ENCODE measurements at regions not wholly inside any gene's neighbourhood (a gene's known extent, or its start where the extent isn't known, plus 50 kb on each side); places are given as distances from the start of the nearest gene placed in this dataset.

GRCh38 chr9:118165451-118165850, 461.2 kb downstream of the TLR4 start:
- Histone ChIP-seq H3K27ac (ENCODE audit: low read depth, low read length, severe bottlenecking) (no peak overlapping the region), H3K4me1 (ENCODE audit: control insufficient read depth, insufficient read depth, low read length, poor library complexity, severe bottlenecking) (no peaks in the 10 kb centered on the region), H3K9me3 (ENCODE audit: control insufficient read depth, low read length) (no peaks in the 10 kb centered on the region), H3K4me3 (ENCODE audit: extremely low read depth, insufficient read depth, low read length, poor library complexity, severe bottlenecking) (no peak overlapping the region), H3K36me3 (ENCODE audit: control insufficient read depth, insufficient read depth, low read length) (no peaks in the 10 kb centered on the region)
- WGBS, 2 experiments (ENCODE audit: insufficient coverage in 2 of 2), result no CpG with 5 or more reads among the region's 1 CpG

DNA sequence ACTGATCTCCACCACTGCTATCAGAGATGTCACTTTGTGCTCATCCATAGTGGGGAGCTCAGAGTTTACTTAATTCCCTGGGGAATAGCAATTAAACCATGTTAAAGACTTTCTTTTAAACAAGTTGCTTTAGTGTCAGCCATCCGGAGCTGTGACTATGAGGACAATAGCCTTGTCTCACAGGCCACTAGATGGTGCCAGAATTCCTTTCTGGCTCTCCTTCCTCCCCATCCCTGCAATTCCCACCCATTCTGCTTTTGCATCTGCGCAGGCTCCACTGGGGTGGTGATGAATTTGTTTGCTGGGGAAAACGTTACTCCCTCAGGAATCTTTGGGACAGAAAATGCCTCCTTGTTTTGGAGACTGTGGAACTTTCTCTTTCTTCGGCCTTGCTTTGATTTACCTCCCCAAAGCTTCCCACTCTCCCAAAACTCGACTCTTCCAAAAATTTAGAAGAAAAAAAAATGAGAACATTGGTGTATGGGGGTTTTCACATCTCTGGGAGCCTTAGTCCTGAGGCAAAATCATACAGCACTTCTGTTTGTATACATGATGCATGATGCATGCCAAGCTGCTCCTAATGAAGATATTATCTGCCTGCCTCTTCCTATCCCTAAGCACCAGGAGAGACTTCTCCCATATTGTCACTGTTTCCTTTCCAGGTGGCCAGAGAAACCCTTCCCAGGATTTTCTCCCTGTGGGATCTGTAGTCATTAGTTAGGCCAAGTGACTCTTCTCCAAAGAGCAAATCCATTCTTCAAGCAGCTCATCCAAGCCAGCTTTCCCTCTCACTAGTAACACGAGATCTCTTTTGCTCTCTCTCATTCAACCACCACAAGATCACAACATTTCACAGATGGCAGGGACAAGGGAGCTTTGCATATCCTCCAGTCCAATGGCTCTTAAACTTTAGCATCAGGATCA, 466.1 kb downstream of the TLR4 start:
- no peaks in the 10 kb centered on the region for H3K9me3 ChIP-seq (ENCODE audit: control insufficient read depth, low read length)
- H3K36me3 ChIP-seq (ENCODE audit: control insufficient read depth, insufficient read depth, low read length), result no peaks in the 10 kb centered on the region
- no peak overlapping the region for H3K27ac ChIP-seq (ENCODE audit: low read depth, low read length, severe bottlenecking)
- H3K4me1 ChIP-seq (ENCODE audit: control insufficient read depth, insufficient read depth, low read length, poor library complexity, severe bottlenecking), result no peaks in the 10 kb centered on the region
- WGBS, 2 experiments (ENCODE audit: insufficient coverage in 2 of 2), result 30 to 56% methylated on average over 2 to 3 of the region's 6 CpGs
- no peak overlapping the region for H3K4me3 ChIP-seq (ENCODE audit: extremely low read depth, insufficient read depth, low read length, poor library complexity, severe bottlenecking)

GRCh38 chr9:118177241-118177640, 473.0 kb downstream of the TLR4 start:
- H3K9me3 ChIP-seq (ENCODE audit: control insufficient read depth, low read length), result no peaks in the 10 kb centered on the region
- H3K4me1 ChIP-seq (ENCODE audit: control insufficient read depth, insufficient read depth, low read length, poor library complexity, severe bottlenecking), result no peaks in the 10 kb centered on the region
- no peaks in the 10 kb centered on the region for H3K36me3 ChIP-seq (ENCODE audit: control insufficient read depth, insufficient read depth, low read length)
- H3K4me3 ChIP-seq (ENCODE audit: extremely low read depth, insufficient read depth, low read length, poor library complexity, severe bottlenecking), result no peak overlapping the region
- H3K27ac ChIP-seq (ENCODE audit: low read depth, low read length, severe bottlenecking), result no peak overlapping the region

GRCh38 chr9:118183576-118183975, 479.4 kb downstream of the TLR4 start:
- Histone ChIP-seq H3K27ac (ENCODE audit: low read depth, low read length, severe bottlenecking) (no peak overlapping the region), H3K4me1 (ENCODE audit: control insufficient read depth, insufficient read depth, low read length, poor library complexity, severe bottlenecking) (no peaks in the 10 kb centered on the region), H3K36me3 (ENCODE audit: control insufficient read depth, insufficient read depth, low read length) (no peaks in the 10 kb centered on the region), H3K4me3 (ENCODE audit: extremely low read depth, insufficient read depth, low read length, poor library complexity, severe bottlenecking) (no peak overlapping the region), H3K9me3 (ENCODE audit: control insufficient read depth, low read length) (no peaks in the 10 kb centered on the region)
- WGBS, 2 experiments (ENCODE audit: insufficient coverage in 2 of 2), result 82 to 100% methylated on average over 1 to 2 of the region's 2 CpGs

DNA sequence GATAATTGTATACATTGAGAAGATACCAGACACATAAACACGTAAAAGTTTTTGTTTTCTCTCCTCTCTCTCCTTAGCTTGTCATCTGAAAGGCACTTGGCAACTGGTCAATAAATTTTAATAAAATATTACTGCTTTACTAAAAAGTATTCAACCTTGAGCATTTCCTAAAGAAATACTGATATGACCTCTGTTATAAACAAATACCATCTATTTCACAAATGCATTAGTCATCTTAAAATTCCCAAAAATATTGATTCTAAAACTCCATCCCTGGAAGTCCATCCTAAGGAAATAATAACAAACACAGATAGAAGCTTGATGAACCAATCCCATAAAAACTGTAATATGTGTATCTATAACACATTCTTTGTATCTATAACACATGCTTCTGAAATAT, 483.2 kb downstream of the TLR4 start:
- Histone ChIP-seq H3K4me1 (ENCODE audit: control insufficient read depth, insufficient read depth, low read length, poor library complexity, severe bottlenecking) (no peaks in the 10 kb centered on the region), H3K9me3 (ENCODE audit: control insufficient read depth, low read length) (no peaks in the 10 kb centered on the region), H3K4me3 (ENCODE audit: extremely low read depth, insufficient read depth, low read length, poor library complexity, severe bottlenecking) (no peak overlapping the region), H3K27ac (ENCODE audit: low read depth, low read length, severe bottlenecking) (no peak overlapping the region), H3K36me3 (ENCODE audit: control insufficient read depth, insufficient read depth, low read length) (no peaks in the 10 kb centered on the region)
- no CpG with 5 or more reads among the region's 1 CpG for WGBS, 2 experiments (ENCODE audit: insufficient coverage in 2 of 2)

DNA sequence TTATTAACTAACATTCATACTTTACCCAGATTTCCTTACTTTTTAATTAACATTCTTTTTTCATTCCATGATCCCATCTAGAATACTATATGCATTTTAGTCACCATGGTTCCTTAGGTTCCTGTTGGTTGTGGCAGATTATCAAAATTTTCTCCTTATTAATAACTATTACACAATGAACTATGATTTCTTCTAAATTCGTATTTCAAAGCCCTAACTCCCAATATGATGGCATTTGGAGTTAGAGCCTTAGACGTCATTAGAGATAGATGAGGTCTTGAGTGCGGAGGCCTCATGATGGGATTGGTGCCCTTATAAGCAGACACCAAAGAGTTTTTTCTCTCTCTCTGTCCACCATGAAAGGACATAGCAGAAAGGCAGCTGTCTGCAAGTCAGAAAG, 485.4 kb downstream of the TLR4 start:
- no peaks in the 10 kb centered on the region for H3K36me3 ChIP-seq (ENCODE audit: control insufficient read depth, insufficient read depth, low read length)
- 83% methylated on average over 1 of the region's 3 CpGs; no CpG with 5 or more reads in 1 of the 2 experiments for WGBS, 2 experiments (ENCODE audit: insufficient coverage in 2 of 2)
- H3K4me1 ChIP-seq (ENCODE audit: control insufficient read depth, insufficient read depth, low read length, poor library complexity, severe bottlenecking), result no peaks in the 10 kb centered on the region
- no peak overlapping the region for H3K27ac ChIP-seq (ENCODE audit: low read depth, low read length, severe bottlenecking)
- H3K4me3 ChIP-seq (ENCODE audit: extremely low read depth, insufficient read depth, low read length, poor library complexity, severe bottlenecking), result no peak overlapping the region
- H3K9me3 ChIP-seq (ENCODE audit: control insufficient read depth, low read length), result no peaks in the 10 kb centered on the region

- Histone ChIP-seq H3K4me3 (ENCODE audit: extremely low read depth, insufficient read depth, low read length, poor library complexity, severe bottlenecking) (no peak overlapping the region), H3K9me3 (ENCODE audit: control insufficient read depth, low read length) (no peaks in the 10 kb centered on the region), H3K4me1 (ENCODE audit: control insufficient read depth, insufficient read depth, low read length, poor library complexity, severe bottlenecking) (no peaks in the 10 kb centered on the region), H3K36me3 (ENCODE audit: control insufficient read depth, insufficient read depth, low read length) (no peaks in the 10 kb centered on the region), H3K27ac (ENCODE audit: low read depth, low read length, severe bottlenecking) (no peak overlapping the region)
- no CpG with 5 or more reads among the region's 2 CpGs for WGBS, 2 experiments (ENCODE audit: insufficient coverage in 2 of 2)
Measured at GRCh38 chr9:118192807-118193206, 488.6 kb downstream of the TLR4 start.

DNA sequence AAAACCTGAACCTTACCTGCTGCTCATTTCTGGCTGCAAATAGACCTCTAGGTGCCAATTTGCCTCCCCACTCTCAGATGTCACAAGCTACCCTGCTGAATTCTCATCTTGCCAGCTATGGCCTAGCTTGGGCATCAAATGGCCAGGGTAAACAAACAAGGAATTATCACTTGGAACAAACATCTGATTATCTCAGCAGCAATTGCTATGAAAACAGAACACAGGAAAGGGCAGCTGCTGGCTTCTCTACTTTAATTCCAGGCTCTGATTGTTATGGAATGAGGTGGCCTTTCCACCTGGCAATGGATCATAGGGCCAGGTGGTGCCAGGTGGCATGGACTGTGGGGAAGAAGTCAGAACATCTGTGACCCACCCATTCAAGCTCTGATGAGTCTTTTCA, 505.1 kb downstream of the TLR4 start:
- Histone ChIP-seq H3K27ac (ENCODE audit: low read depth, low read length, severe bottlenecking) (no peak overlapping the region), H3K36me3 (ENCODE audit: control insufficient read depth, insufficient read depth, low read length) (no peaks in the 10 kb centered on the region), H3K4me1 (ENCODE audit: control insufficient read depth, insufficient read depth, low read length, poor library complexity, severe bottlenecking) (peaks cover 6% of the 10 kb centered on the region), H3K9me3 (ENCODE audit: control insufficient read depth, low read length) (no peaks in the 10 kb centered on the region), H3K4me3 (ENCODE audit: extremely low read depth, insufficient read depth, low read length, poor library complexity, severe bottlenecking) (no peak overlapping the region)

GRCh38 chr9:118215549-118215948, 511.3 kb downstream of the TLR4 start:
- no peak overlapping the region for H3K4me3 ChIP-seq (ENCODE audit: extremely low read depth, insufficient read depth, low read length, poor library complexity, severe bottlenecking)
- H3K4me1 ChIP-seq (ENCODE audit: control insufficient read depth, insufficient read depth, low read length, poor library complexity, severe bottlenecking), result peaks cover 6% of the 10 kb centered on the region
- H3K27ac ChIP-seq (ENCODE audit: low read depth, low read length, severe bottlenecking), result no peak overlapping the region
- H3K36me3 ChIP-seq (ENCODE audit: control insufficient read depth, insufficient read depth, low read length), result no peaks in the 10 kb centered on the region
- WGBS, 2 experiments (ENCODE audit: insufficient coverage in 2 of 2), result no CpG with 5 or more reads among the region's 1 CpG
- no peaks in the 10 kb centered on the region for H3K9me3 ChIP-seq (ENCODE audit: control insufficient read depth, low read length)

- Histone ChIP-seq H3K27ac (ENCODE audit: low read depth, low read length, severe bottlenecking) (no peak overlapping the region), H3K4me1 (ENCODE audit: control insufficient read depth, insufficient read depth, low read length, poor library complexity, severe bottlenecking) (no peaks in the 10 kb centered on the region)
Measured at GRCh38 chr9:118222375-118222774, 518.2 kb downstream of the TLR4 start.

GRCh38 chr9:118223111-118223510, 518.9 kb downstream of the TLR4 start:
- no peak overlapping the region for H3K27ac ChIP-seq (ENCODE audit: low read depth, low read length, severe bottlenecking)
- H3K4me3 ChIP-seq (ENCODE audit: extremely low read depth, insufficient read depth, low read length, poor library complexity, severe bottlenecking), result no peak overlapping the region
- no peaks in the 10 kb centered on the region for H3K4me1 ChIP-seq (ENCODE audit: control insufficient read depth, insufficient read depth, low read length, poor library complexity, severe bottlenecking)
- H3K9me3 ChIP-seq (ENCODE audit: control insufficient read depth, low read length), result no peaks in the 10 kb centered on the region
- no peaks in the 10 kb centered on the region for H3K36me3 ChIP-seq (ENCODE audit: control insufficient read depth, insufficient read depth, low read length)

More at GRCh38 chr9:118222375-118222774, 518.2 kb downstream of the TLR4 start:
- H3K4me3 ChIP-seq (ENCODE audit: extremely low read depth, insufficient read depth, low read length, poor library complexity, severe bottlenecking), result no peak overlapping the region
- WGBS, 2 experiments (ENCODE audit: insufficient coverage in 2 of 2), result 73 to 82% methylated on average over 2 of the region's 3 CpGs
- no peaks in the 10 kb centered on the region for H3K9me3 ChIP-seq (ENCODE audit: control insufficient read depth, low read length)
- no peaks in the 10 kb centered on the region for H3K36me3 ChIP-seq (ENCODE audit: control insufficient read depth, insufficient read depth, low read length)
